Endothelial cell of umbilical vein (primary cell): ENCODE measurements at regions not wholly inside any gene's neighbourhood (a gene's known extent, or its start where the extent isn't known, plus 50 kb on each side); places are given as distances from the start of the nearest gene placed in this dataset.

Source experiments
- BruUV-seq: library from RNA; stranded (reverse); fragments of 400-500 nt; replicated peaks from 2 replicates; lab custom pipeline; 2021; lab: Mats Ljungman, UMichigan
- CTCF ChIA-PET: fragments of 300-600, 350-600 bp; sonication (Branson Sonifier 250); formaldehyde crosslinking; loops from one replicate; lab custom pipeline; 2021; ENCODE audit warnings: antibody characterized with exemption, inconsistent platforms; lab: Charles Lee
- POLR2A ChIA-PET: fragments of 300-600, 350-600 bp; sonication (Branson Sonifier 250); formaldehyde crosslinking; loops from one replicate; lab custom pipeline; 2021; ENCODE audit warnings: antibody characterized with exemption, inconsistent platforms; lab: Charles Lee
- DNase-seq: peaks from one replicate; pipeline ENCODE4 v3.0.0-alpha.2; 2011; ENCODE audit warnings: low read depth, low spot score
- FAIRE-seq: peaks from 2 replicates; lab custom pipeline; 2011; peaks lifted over from hg19 to GRCh38; lab: Jason Lieb, UNC
- H2AFZ ChIP-seq: 2 replicates; pipeline ENCODE4 v1.6.0; 2012; ENCODE audit warnings: low read depth, low read length, control low read depth, inconsistent platforms
- H3K27ac ChIP-seq: 2 replicates; pipeline ENCODE4 v1.5.1; 2011; ENCODE audit warnings: low read depth, mild to moderate bottlenecking, control low read depth, low read length, moderate library complexity; ENCODE audit not compliant: insufficient read depth
- H3K27me3 ChIP-seq, 2 experiments: 2 replicates each; pipeline versions ENCODE4 v1.6.0 to v1.6.1; 2011; ENCODE audit warnings: low read length in 2 of 2, mixed read lengths in 1 of 2; ENCODE audit not compliant: control insufficient read depth in 2 of 2, insufficient read depth in 2 of 2
- H3K36me3 ChIP-seq, 2 experiments: 2 replicates in 1 of 2; 3 replicates in 1 of 2; pipeline ENCODE4 v1.5.1; 2011; ENCODE audit warnings: low read length in 2 of 2, mild to moderate bottlenecking in 1 of 2, moderate library complexity in 1 of 2; ENCODE audit not compliant: control insufficient read depth in 2 of 2, insufficient read depth in 2 of 2; ENCODE audit errors: extremely low read depth in 1 of 2
- H3K4me1 ChIP-seq: 3 replicates; pipeline ENCODE4 v1.5.1; 2011; ENCODE audit warnings: mild to moderate bottlenecking, low read length; ENCODE audit not compliant: control insufficient read depth, insufficient read depth; ENCODE audit errors: extremely low read depth
- H3K4me2 ChIP-seq: 2 replicates; pipeline ENCODE4 v1.6.1; 2011; ENCODE audit warnings: low read length, control low read depth, mixed read lengths; ENCODE audit not compliant: insufficient read depth
- H3K4me3 ChIP-seq, 3 experiments: fragments of 200-600 bp in 1 of 3; sonication (generic), shearing (Covaris generic) in 1 of 3; replicated peaks in 1 of 3; 2 replicates each; pipeline ENCODE4 v1.5.1; 2011 to 2016; ENCODE audit warnings: control low read depth in 3 of 3, low read length in 3 of 3, mild to moderate bottlenecking in 2 of 3, inconsistent platforms in 1 of 3, low read depth in 1 of 3, moderate library complexity in 1 of 3; ENCODE audit not compliant: insufficient read depth in 1 of 3
- H3K79me2 ChIP-seq: 2 replicates; pipeline ENCODE4 v1.6.0; 2012; ENCODE audit warnings: low read length, inconsistent platforms; ENCODE audit not compliant: control insufficient read depth, insufficient read depth
- H3K9ac ChIP-seq: replicated peaks from 2 replicates; pipeline ENCODE3; 2011; ENCODE audit warnings: low read length, control low read depth; ENCODE audit not compliant: insufficient read depth; ENCODE audit errors: extremely low read depth
- H3K9me1 ChIP-seq: replicated peaks from 3 replicates; pipeline ENCODE4 v1.6.0; 2011; ENCODE audit warnings: mild to moderate bottlenecking, low read length; ENCODE audit not compliant: control insufficient read depth, insufficient read depth; ENCODE audit errors: extremely low read depth
- H3K9me3 ChIP-seq: replicated peaks from 2 replicates; pipeline ENCODE4 v1.5.1; 2012; ENCODE audit warnings: low read length, inconsistent platforms; ENCODE audit not compliant: control insufficient read depth, insufficient read depth
- H4K20me1 ChIP-seq: replicated peaks from 2 replicates; pipeline ENCODE3; 2011; ENCODE audit warnings: mild to moderate bottlenecking, low read length; ENCODE audit not compliant: control insufficient read depth, insufficient read depth; ENCODE audit errors: extremely low read depth
- EZH2 ChIP-seq: IDR thresholded peaks from 2 replicates; pipeline ENCODE4 v1.6.1; 2012; ENCODE audit warnings: borderline replicate concordance, low read depth, mild to moderate bottlenecking, moderate library complexity, low read length, inconsistent platforms; ENCODE audit not compliant: severe bottlenecking
- FOS ChIP-seq: IDR thresholded peaks from 2 replicates; pipeline ENCODE4 v1.6.1; 2011; ENCODE audit warnings: mild to moderate bottlenecking, low read length, moderate library complexity, borderline replicate concordance; ENCODE audit not compliant: insufficient read depth
- GATA2 ChIP-seq: IDR thresholded peaks from 2 replicates; pipeline ENCODE4 v1.7.0; 2011; ENCODE audit warnings: low read depth, mild to moderate bottlenecking, moderate library complexity, mixed read lengths, low read length; ENCODE audit not compliant: insufficient read length, insufficient read depth
- MYC ChIP-seq: IDR thresholded peaks from one replicate; pipeline ENCODE4 v1.6.1; 2011; ENCODE audit warnings: mild to moderate bottlenecking, low read depth, low read length
- POLR2A ChIP-seq: IDR thresholded peaks from 2 replicates; pipeline ENCODE4 v1.6.1; 2012; ENCODE audit warnings: low read depth, mild to moderate bottlenecking, control low read depth, low read length
- POLR2AphosphoS5 ChIP-seq: IDR thresholded peaks from 2 replicates; pipeline ENCODE4 v1.6.1; 2012; ENCODE audit warnings: low read depth, mild to moderate bottlenecking, control low read depth, low read length, moderate library complexity; ENCODE audit not compliant: insufficient read depth
- dilution Hi-C: fragments of 300-500 bp; cut with MboI; formaldehyde crosslinking; loops from one replicate; pipeline ENCODE4 v1.15.0; 2019; ENCODE audit warnings: low sequenced_read_pairs; ENCODE audit not compliant: extremely low pct_ligation_motif_present
- intact Hi-C: fragments of 100-400 bp; cut with micrococcal nuclease; formaldehyde crosslinking; loops from one replicate; pipeline ENCODE4 v1.10.0; 2022
- TF ChIP-seq, protein P1 (sequence below): IDR thresholded peaks from 2 replicates; pipeline ENCODE4 v1.6.1; 2011; ENCODE audit not compliant: insufficient read depth, insufficient read length
- TF ChIP-seq, protein P2 (sequence below), 2 donors: IDR thresholded peaks; 1 replicate in 1 of 2; 2 replicates in 1 of 2; pipeline ENCODE4 v1.5.1; 2011; ENCODE audit warnings: low read length in 2 of 2, mild to moderate bottlenecking in 2 of 2, moderate library complexity in 2 of 2, control low read depth in 1 of 2, inconsistent platforms in 1 of 2, low read depth in 1 of 2; ENCODE audit not compliant: insufficient read depth in 1 of 2; ENCODE audit errors: extremely low read depth in 1 of 2

DNA sequence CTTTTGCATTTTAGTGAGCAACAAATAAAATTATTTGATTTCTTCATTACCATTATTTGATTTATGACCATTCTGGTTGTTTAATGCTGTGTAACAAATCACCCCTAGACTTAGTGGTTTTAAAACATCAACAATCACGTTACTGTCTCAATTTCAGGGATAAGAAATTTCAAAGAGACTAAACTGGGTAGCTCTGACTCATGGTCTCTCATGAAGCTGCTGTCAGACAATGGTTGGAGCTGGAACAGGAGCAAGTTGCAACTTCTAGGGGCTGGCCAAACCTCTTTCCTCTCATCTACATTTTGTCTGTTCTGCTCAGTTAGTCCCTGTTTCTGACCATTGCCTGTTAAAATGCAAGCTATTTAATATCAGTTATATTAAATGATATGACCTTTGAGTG lies 517.0 kb downstream of the KCNH5 start:
- dilution Hi-C loops (no loop called here), intact Hi-C loops (no loop called here)
- CTCF ChIA-PET: no interaction called here
- no peak overlapping the region for H3K4me3 ChIP-seq
- H3K27ac ChIP-seq: no peak overlapping the region
- H3K9me1 ChIP-seq: no peaks in the 10 kb centered on the region
- H3K4me2 ChIP-seq: no peak overlapping the region
- H3K9me3 ChIP-seq: peaks cover 2% of the 10 kb centered on the region
- no peaks in the 10 kb centered on the region for H4K20me1 ChIP-seq
- BruUV-seq: no TSS peak
- H3K79me2 ChIP-seq: no peaks in the 10 kb centered on the region
- DNase-seq: no peak
- FAIRE-seq: no peak
- H3K36me3 ChIP-seq: no peaks in the 10 kb centered on the region
- no peaks in the 10 kb centered on the region for H3K4me1 ChIP-seq
- H2AFZ ChIP-seq: no peak overlapping the region
- no peaks in the 10 kb centered on the region for H3K27me3 ChIP-seq
- POLR2A ChIA-PET: no interaction called here
- no peak overlapping the region for H3K9ac ChIP-seq
- no peak for TF ChIP-seq POLR2AphosphoS5
- TF ChIP-seq, protein P1, sequence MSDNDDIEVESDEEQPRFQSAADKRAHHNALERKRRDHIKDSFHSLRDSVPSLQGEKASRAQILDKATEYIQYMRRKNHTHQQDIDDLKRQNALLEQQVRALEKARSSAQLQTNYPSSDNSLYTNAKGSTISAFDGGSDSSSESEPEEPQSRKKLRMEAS: no peak
- no peak for TF ChIP-seq FOS
- no peak for TF ChIP-seq MYC
- no peak for TF ChIP-seq POLR2A
- no peak for TF ChIP-seq EZH2
- TF ChIP-seq GATA2: no peak
- TF ChIP-seq, protein P2, sequence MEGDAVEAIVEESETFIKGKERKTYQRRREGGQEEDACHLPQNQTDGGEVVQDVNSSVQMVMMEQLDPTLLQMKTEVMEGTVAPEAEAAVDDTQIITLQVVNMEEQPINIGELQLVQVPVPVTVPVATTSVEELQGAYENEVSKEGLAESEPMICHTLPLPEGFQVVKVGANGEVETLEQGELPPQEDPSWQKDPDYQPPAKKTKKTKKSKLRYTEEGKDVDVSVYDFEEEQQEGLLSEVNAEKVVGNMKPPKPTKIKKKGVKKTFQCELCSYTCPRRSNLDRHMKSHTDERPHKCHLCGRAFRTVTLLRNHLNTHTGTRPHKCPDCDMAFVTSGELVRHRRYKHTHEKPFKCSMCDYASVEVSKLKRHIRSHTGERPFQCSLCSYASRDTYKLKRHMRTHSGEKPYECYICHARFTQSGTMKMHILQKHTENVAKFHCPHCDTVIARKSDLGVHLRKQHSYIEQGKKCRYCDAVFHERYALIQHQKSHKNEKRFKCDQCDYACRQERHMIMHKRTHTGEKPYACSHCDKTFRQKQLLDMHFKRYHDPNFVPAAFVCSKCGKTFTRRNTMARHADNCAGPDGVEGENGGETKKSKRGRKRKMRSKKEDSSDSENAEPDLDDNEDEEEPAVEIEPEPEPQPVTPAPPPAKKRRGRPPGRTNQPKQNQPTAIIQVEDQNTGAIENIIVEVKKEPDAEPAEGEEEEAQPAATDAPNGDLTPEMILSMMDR (IDR thresholded peaks at IDR 0.05; ENCODE audit: extremely low read depth in 1 of 2, insufficient read depth in 1 of 2, low read depth in 1 of 2, low read length in 2 of 2): no peak
